H9 (cell line): ENCODE measurements at regions not wholly inside any gene's neighbourhood (a gene's known extent, or its start where the extent isn't known, plus 50 kb on each side); places are given as distances from the start of the nearest gene placed in this dataset.

Experiments
- DNase-seq: peaks from one replicate; pipeline ENCODE4 v3.0.0-alpha.2; 2017
- H2AFZ ChIP-seq: one replicate; pipeline ENCODE4 v1.6.1; 2013; ENCODE audit warnings: mild to moderate bottlenecking, low read length, control low read depth, moderate library complexity
- H2AK5ac ChIP-seq: 2 replicates; pipeline ENCODE4 v1.6.1; 2013; ENCODE audit warnings: low read length, control low read depth, mixed read lengths; ENCODE audit not compliant: insufficient read length
- H2BK120ac ChIP-seq: one replicate; pipeline ENCODE4 v1.6.1; 2013; ENCODE audit warnings: low read depth, mild to moderate bottlenecking, low read length, control low read depth, inconsistent platforms; ENCODE audit not compliant: poor library complexity, severe bottlenecking
- H2BK12ac ChIP-seq: 2 replicates; pipeline ENCODE4 v1.6.1; 2013; ENCODE audit warnings: low read length, control low read depth, mixed read lengths, low read depth; ENCODE audit not compliant: insufficient read length
- H2BK15ac ChIP-seq: 2 replicates; pipeline ENCODE4 v1.6.1; 2013; ENCODE audit warnings: low read depth, low read length, control low read depth
- H2BK20ac ChIP-seq: one replicate; pipeline ENCODE4 v1.6.1; 2013; ENCODE audit warnings: low read depth, mild to moderate bottlenecking, low read length, control low read depth, inconsistent platforms; ENCODE audit not compliant: poor library complexity, severe bottlenecking
- H2BK5ac ChIP-seq: 2 replicates; pipeline ENCODE4 v1.6.1; 2013; ENCODE audit warnings: low read length, control low read depth, mixed read lengths; ENCODE audit not compliant: insufficient read length
- H3K14ac ChIP-seq: 2 replicates; pipeline ENCODE4 v1.6.1; 2013; ENCODE audit warnings: low read length, control low read depth; ENCODE audit not compliant: insufficient read depth
- H3K18ac ChIP-seq: 2 replicates; pipeline ENCODE4 v1.6.1; 2013; ENCODE audit warnings: low read depth, mild to moderate bottlenecking, mixed read lengths, low read length, control low read depth; ENCODE audit not compliant: insufficient read length
- H3K23ac ChIP-seq: 2 replicates; pipeline ENCODE4 v1.6.1; 2013; ENCODE audit warnings: low read length, control low read depth, mixed read lengths, low read depth; ENCODE audit not compliant: insufficient read length
- H3K23me2 ChIP-seq: 2 replicates; pipeline ENCODE4 v1.6.1; 2013; ENCODE audit warnings: low read depth, mild to moderate bottlenecking, mixed read lengths, low read length, control low read depth; ENCODE audit not compliant: insufficient read length, poor library complexity, severe bottlenecking
- H3K27ac ChIP-seq: 2 replicates; pipeline ENCODE4 v1.5.1; 2013; ENCODE audit warnings: low read length, control low read depth, mixed read lengths, low read depth; ENCODE audit not compliant: insufficient read length
- H3K27me3 ChIP-seq: 2 replicates; pipeline ENCODE4 v1.6.1; 2013; ENCODE audit warnings: low read length, control low read depth, inconsistent platforms; ENCODE audit not compliant: insufficient read depth
- H3K4ac ChIP-seq: 2 replicates; pipeline ENCODE4 v1.6.1; 2013; ENCODE audit warnings: low read depth, mild to moderate bottlenecking, control low read depth, inconsistent platforms, low read length, moderate library complexity
- H3K4me1 ChIP-seq: 2 replicates; pipeline ENCODE4 v1.6.1; 2013; ENCODE audit warnings: low read length, control low read depth, inconsistent platforms; ENCODE audit not compliant: insufficient read depth
- H3K4me2 ChIP-seq: 2 replicates; pipeline ENCODE4 v1.6.1; 2013; ENCODE audit warnings: low read length, control low read depth, mixed read lengths; ENCODE audit not compliant: insufficient read length, insufficient read depth
- H3K56ac ChIP-seq: 2 replicates; pipeline ENCODE4 v1.6.1; 2013; ENCODE audit warnings: low read depth, mild to moderate bottlenecking, mixed read lengths, low read length, control low read depth; ENCODE audit not compliant: insufficient read length
- H3K79me1 ChIP-seq: 2 replicates; pipeline ENCODE4 v1.6.1; 2013; ENCODE audit warnings: low read depth, mild to moderate bottlenecking, moderate library complexity, low read length, control low read depth, inconsistent platforms; ENCODE audit not compliant: insufficient read depth, poor library complexity, severe bottlenecking
- H3K79me2 ChIP-seq: 2 replicates; pipeline ENCODE4 v1.6.1; 2013; ENCODE audit warnings: low read length, control low read depth, inconsistent platforms; ENCODE audit not compliant: insufficient read depth
- H3K9ac ChIP-seq: 2 replicates; pipeline ENCODE4 v1.6.1; 2013; ENCODE audit warnings: low read length, control low read depth, mixed read lengths; ENCODE audit not compliant: insufficient read length; ENCODE audit errors: extremely low read depth
- H3K9me3 ChIP-seq: one replicate; pipeline ENCODE4 v1.6.1; 2013; ENCODE audit warnings: low read depth, low read length, inconsistent platforms; ENCODE audit not compliant: control insufficient read depth
- H3T11ph ChIP-seq: one replicate; pipeline ENCODE4 v1.6.1; 2013; ENCODE audit warnings: mild to moderate bottlenecking, low read length, control low read depth, inconsistent platforms
- H4K20me1 ChIP-seq: one replicate; pipeline ENCODE4 v1.6.1; 2013; ENCODE audit not compliant: control insufficient read depth, insufficient read length, insufficient read depth
- H4K5ac ChIP-seq: 2 replicates; pipeline ENCODE4 v1.6.1; 2013; ENCODE audit warnings: low read depth, mild to moderate bottlenecking, mixed read lengths, low read length, control low read depth; ENCODE audit not compliant: insufficient read length
- H4K8ac ChIP-seq: replicated peaks from 2 replicates; pipeline ENCODE4 v1.6.1; 2013; ENCODE audit warnings: low read length, control low read depth, mixed read lengths, low read depth; ENCODE audit not compliant: insufficient read length
- H4K91ac ChIP-seq: 2 replicates; pipeline ENCODE4 v1.6.1; 2013; ENCODE audit warnings: low read depth, mild to moderate bottlenecking, moderate library complexity, mixed read lengths, low read length, control low read depth; ENCODE audit not compliant: insufficient read length
- H3K27ac Mint-ChIP-seq, 3 experiments: 2 replicates in 2 of 3; 3 replicates in 1 of 3; pipeline ENCODE4 v1.8.0; 2020 to 2021; ENCODE audit warnings: mixed read lengths in 3 of 3, mild to moderate bottlenecking in 1 of 3, moderate library complexity in 1 of 3
- H3K27me3 Mint-ChIP-seq: 2 replicates; pipeline ENCODE4 v1.8.0; 2021; ENCODE audit warnings: low read depth, mild to moderate bottlenecking, moderate library complexity, mixed read lengths
- H3K36me3 Mint-ChIP-seq, 3 experiments: 2 replicates in 2 of 3; 3 replicates in 1 of 3; pipeline ENCODE4 v1.8.0; 2020 to 2021; ENCODE audit warnings: low read depth in 3 of 3, mixed read lengths in 3 of 3; ENCODE audit not compliant: insufficient read depth in 1 of 3
- H3K4me1 Mint-ChIP-seq, 2 experiments: 2 replicates each; pipeline ENCODE4 v1.8.0; 2020; ENCODE audit warnings: mixed read lengths in 2 of 2
- H3K4me3 Mint-ChIP-seq, 2 experiments: 2 replicates in 1 of 2; 3 replicates in 1 of 2; pipeline ENCODE4 v1.8.0; 2020 to 2021; ENCODE audit warnings: mild to moderate bottlenecking in 2 of 2, mixed read lengths in 2 of 2, moderate library complexity in 1 of 2
- H3K9me3 Mint-ChIP-seq, 2 experiments: 2 replicates in 1 of 2; 3 replicates in 1 of 2; pipeline ENCODE4 v1.8.0; 2020; ENCODE audit warnings: mild to moderate bottlenecking in 2 of 2, mixed read lengths in 2 of 2, moderate library complexity in 1 of 2
- WGBS: extraction: QIAGEN DNeasy Blood & Tissue Kit; methylation state at CpG from one replicate; pipeline ENCODE4 v1.1.7; 2013; ENCODE audit warnings: missing lambda C conversion rate, low lambda C conversion rate, mixed read lengths; ENCODE audit not compliant: insufficient read length; ENCODE audit errors: extremely low coverage; 5-methylcytosine and 5-hydroxymethylcytosine counted together
- TF ChIP-seq, protein P1 (sequence below): fragments of 200-600 bp; sonication (generic); conservative IDR thresholded peaks from 3 replicates; pipeline ENCODE4 v1.8.0; 2021; ENCODE audit warnings: antibody characterized with exemption, mild to moderate bottlenecking

DNA sequence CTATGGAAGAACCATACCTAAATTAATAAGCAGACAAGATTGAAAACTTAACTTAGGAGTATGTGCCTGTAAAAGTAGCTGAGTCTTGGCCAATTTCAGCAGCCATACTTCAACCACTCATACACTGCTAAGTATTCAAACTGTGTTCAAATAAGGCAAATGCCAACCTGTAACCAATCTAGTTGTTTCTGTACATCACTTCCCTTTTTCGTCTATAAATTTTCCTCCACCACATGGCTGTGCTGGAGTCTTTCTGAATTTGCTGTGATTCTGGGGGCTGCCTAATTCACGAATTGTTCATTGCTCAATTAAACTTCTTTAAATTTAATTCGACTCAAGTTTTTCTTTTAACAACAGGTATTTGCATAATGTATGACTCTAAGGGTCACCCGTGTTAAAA lies 184.4 kb downstream of the PLK2 start:
- H3K23me2 ChIP-seq = no peaks in the 10 kb centered on the region
- H3K79me1 ChIP-seq = no peaks in the 10 kb centered on the region
- no peak overlapping the region for H2BK15ac ChIP-seq
- no peak overlapping the region for H2BK20ac ChIP-seq
- H4K8ac ChIP-seq = no peak overlapping the region
- H3K27me3 Mint-ChIP-seq = no peaks in the 10 kb centered on the region; the same call in 1 of the 2 replicates
- TF ChIP-seq, protein P1, sequence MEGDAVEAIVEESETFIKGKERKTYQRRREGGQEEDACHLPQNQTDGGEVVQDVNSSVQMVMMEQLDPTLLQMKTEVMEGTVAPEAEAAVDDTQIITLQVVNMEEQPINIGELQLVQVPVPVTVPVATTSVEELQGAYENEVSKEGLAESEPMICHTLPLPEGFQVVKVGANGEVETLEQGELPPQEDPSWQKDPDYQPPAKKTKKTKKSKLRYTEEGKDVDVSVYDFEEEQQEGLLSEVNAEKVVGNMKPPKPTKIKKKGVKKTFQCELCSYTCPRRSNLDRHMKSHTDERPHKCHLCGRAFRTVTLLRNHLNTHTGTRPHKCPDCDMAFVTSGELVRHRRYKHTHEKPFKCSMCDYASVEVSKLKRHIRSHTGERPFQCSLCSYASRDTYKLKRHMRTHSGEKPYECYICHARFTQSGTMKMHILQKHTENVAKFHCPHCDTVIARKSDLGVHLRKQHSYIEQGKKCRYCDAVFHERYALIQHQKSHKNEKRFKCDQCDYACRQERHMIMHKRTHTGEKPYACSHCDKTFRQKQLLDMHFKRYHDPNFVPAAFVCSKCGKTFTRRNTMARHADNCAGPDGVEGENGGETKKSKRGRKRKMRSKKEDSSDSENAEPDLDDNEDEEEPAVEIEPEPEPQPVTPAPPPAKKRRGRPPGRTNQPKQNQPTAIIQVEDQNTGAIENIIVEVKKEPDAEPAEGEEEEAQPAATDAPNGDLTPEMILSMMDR = no peak
- H3K14ac ChIP-seq = no peak overlapping the region
- no peak overlapping the region for H3K9ac ChIP-seq
- H2AFZ ChIP-seq = no peak overlapping the region
- no peak overlapping the region for H2AK5ac ChIP-seq
- DNase-seq = no peak
- no peak overlapping the region for H3T11ph ChIP-seq
- no peaks in the 10 kb centered on the region for H4K20me1 ChIP-seq
- no peak overlapping the region for H2BK120ac ChIP-seq
- no peaks in the 10 kb centered on the region; a peak in 1 of 5 replicates for H3K9me3 Mint-ChIP-seq
- no peak overlapping the region for H3K4ac ChIP-seq
- H4K5ac ChIP-seq = no peak overlapping the region
- H3K27me3 ChIP-seq = no peaks in the 10 kb centered on the region
- H3K79me2 ChIP-seq = no peaks in the 10 kb centered on the region
- no peak overlapping the region for H3K4me3 Mint-ChIP-seq
- H2BK5ac ChIP-seq = no peak overlapping the region
- H2BK12ac ChIP-seq = no peak overlapping the region
- no peaks in the 10 kb centered on the region for H3K9me3 ChIP-seq
- no peaks in the 10 kb centered on the region for H3K4me1 ChIP-seq
- no peak overlapping the region for H3K56ac ChIP-seq
- H3K4me1 Mint-ChIP-seq = no peaks in the 10 kb centered on the region
- no peak overlapping the region for H3K27ac ChIP-seq
- no peak overlapping the region for H3K27ac Mint-ChIP-seq
- H3K18ac ChIP-seq = no peak overlapping the region
- no peaks in the 10 kb centered on the region; a peak in 2 of 7 replicates for H3K36me3 Mint-ChIP-seq
- no peak overlapping the region for H3K23ac ChIP-seq
- H4K91ac ChIP-seq = no peak overlapping the region
- H3K4me2 ChIP-seq = no peak overlapping the region
- no CpG with 5 or more reads among the region's 4 CpGs for WGBS
